Endothelial cell of umbilical vein (primary cell): ENCODE measurements at regions not wholly inside any gene's neighbourhood (a gene's known extent, or its start where the extent isn't known, plus 50 kb on each side); places are given as distances from the start of the nearest gene placed in this dataset.
A peak's percentile ranks its signal among the peaks of the same experiment; 100 is the strongest.

ENCODE experiments used
- BruUV-seq: library from RNA; stranded (reverse); fragments of 400-500 nt; replicated peaks from 2 replicates; lab custom pipeline; 2021; lab: Mats Ljungman, UMichigan
- CTCF ChIA-PET: fragments of 300-600, 350-600 bp; sonication (Branson Sonifier 250); formaldehyde crosslinking; loops from one replicate; lab custom pipeline; 2021; ENCODE audit warnings: antibody characterized with exemption, inconsistent platforms; lab: Charles Lee
- POLR2A ChIA-PET: fragments of 300-600, 350-600 bp; sonication (Branson Sonifier 250); formaldehyde crosslinking; loops from one replicate; lab custom pipeline; 2021; ENCODE audit warnings: antibody characterized with exemption, inconsistent platforms; lab: Charles Lee
- DNase-seq: peaks from one replicate; pipeline ENCODE4 v3.0.0-alpha.2; 2011; ENCODE audit warnings: low read depth, low spot score
- FAIRE-seq: peaks from 2 replicates; lab custom pipeline; 2011; peaks lifted over from hg19 to GRCh38; lab: Jason Lieb, UNC
- H2AFZ ChIP-seq: 2 replicates; pipeline ENCODE4 v1.6.0; 2012; ENCODE audit warnings: low read depth, low read length, control low read depth, inconsistent platforms
- H3K27ac ChIP-seq: 2 replicates; pipeline ENCODE4 v1.5.1; 2011; ENCODE audit warnings: low read depth, mild to moderate bottlenecking, control low read depth, low read length, moderate library complexity; ENCODE audit not compliant: insufficient read depth
- H3K27me3 ChIP-seq, 2 experiments: 2 replicates each; pipeline versions ENCODE4 v1.6.0 to v1.6.1; 2011; ENCODE audit warnings: low read length in 2 of 2, mixed read lengths in 1 of 2; ENCODE audit not compliant: control insufficient read depth in 2 of 2, insufficient read depth in 2 of 2
- H3K36me3 ChIP-seq, 2 experiments: 2 replicates in 1 of 2; 3 replicates in 1 of 2; pipeline ENCODE4 v1.5.1; 2011; ENCODE audit warnings: low read length in 2 of 2, mild to moderate bottlenecking in 1 of 2, moderate library complexity in 1 of 2; ENCODE audit not compliant: control insufficient read depth in 2 of 2, insufficient read depth in 2 of 2; ENCODE audit errors: extremely low read depth in 1 of 2
- H3K4me1 ChIP-seq: 3 replicates; pipeline ENCODE4 v1.5.1; 2011; ENCODE audit warnings: mild to moderate bottlenecking, low read length; ENCODE audit not compliant: control insufficient read depth, insufficient read depth; ENCODE audit errors: extremely low read depth
- H3K4me2 ChIP-seq: 2 replicates; pipeline ENCODE4 v1.6.1; 2011; ENCODE audit warnings: low read length, control low read depth, mixed read lengths; ENCODE audit not compliant: insufficient read depth
- H3K4me3 ChIP-seq, 3 experiments: fragments of 200-600 bp in 1 of 3; sonication (generic), shearing (Covaris generic) in 1 of 3; replicated peaks in 1 of 3; 2 replicates each; pipeline ENCODE4 v1.5.1; 2011 to 2016; ENCODE audit warnings: control low read depth in 3 of 3, low read length in 3 of 3, mild to moderate bottlenecking in 2 of 3, inconsistent platforms in 1 of 3, low read depth in 1 of 3, moderate library complexity in 1 of 3; ENCODE audit not compliant: insufficient read depth in 1 of 3
- H3K79me2 ChIP-seq: 2 replicates; pipeline ENCODE4 v1.6.0; 2012; ENCODE audit warnings: low read length, inconsistent platforms; ENCODE audit not compliant: control insufficient read depth, insufficient read depth
- H3K9ac ChIP-seq: replicated peaks from 2 replicates; pipeline ENCODE3; 2011; ENCODE audit warnings: low read length, control low read depth; ENCODE audit not compliant: insufficient read depth; ENCODE audit errors: extremely low read depth
- H3K9me1 ChIP-seq: replicated peaks from 3 replicates; pipeline ENCODE4 v1.6.0; 2011; ENCODE audit warnings: mild to moderate bottlenecking, low read length; ENCODE audit not compliant: control insufficient read depth, insufficient read depth; ENCODE audit errors: extremely low read depth
- H3K9me3 ChIP-seq: replicated peaks from 2 replicates; pipeline ENCODE4 v1.5.1; 2012; ENCODE audit warnings: low read length, inconsistent platforms; ENCODE audit not compliant: control insufficient read depth, insufficient read depth
- H4K20me1 ChIP-seq: replicated peaks from 2 replicates; pipeline ENCODE3; 2011; ENCODE audit warnings: mild to moderate bottlenecking, low read length; ENCODE audit not compliant: control insufficient read depth, insufficient read depth; ENCODE audit errors: extremely low read depth
- CTCF ChIP-seq, 2 donors: IDR thresholded peaks; 1 replicate in 1 of 2; 2 replicates in 1 of 2; pipeline ENCODE4 v1.5.1; 2011; ENCODE audit warnings: low read length in 2 of 2, mild to moderate bottlenecking in 2 of 2, moderate library complexity in 2 of 2, control low read depth in 1 of 2, inconsistent platforms in 1 of 2, low read depth in 1 of 2; ENCODE audit not compliant: insufficient read depth in 1 of 2; ENCODE audit errors: extremely low read depth in 1 of 2
- EZH2 ChIP-seq: IDR thresholded peaks from 2 replicates; pipeline ENCODE4 v1.6.1; 2012; ENCODE audit warnings: borderline replicate concordance, low read depth, mild to moderate bottlenecking, moderate library complexity, low read length, inconsistent platforms; ENCODE audit not compliant: severe bottlenecking
- FOS ChIP-seq: IDR thresholded peaks from 2 replicates; pipeline ENCODE4 v1.6.1; 2011; ENCODE audit warnings: mild to moderate bottlenecking, low read length, moderate library complexity, borderline replicate concordance; ENCODE audit not compliant: insufficient read depth
- GATA2 ChIP-seq: IDR thresholded peaks from 2 replicates; pipeline ENCODE4 v1.7.0; 2011; ENCODE audit warnings: low read depth, mild to moderate bottlenecking, moderate library complexity, mixed read lengths, low read length; ENCODE audit not compliant: insufficient read length, insufficient read depth
- JUN ChIP-seq: IDR thresholded peaks from 2 replicates; pipeline ENCODE4 v1.6.1; 2011; ENCODE audit warnings: borderline replicate concordance, low read depth; ENCODE audit not compliant: insufficient read length, insufficient read depth
- MAX ChIP-seq: IDR thresholded peaks from 2 replicates; pipeline ENCODE4 v1.6.1; 2011; ENCODE audit not compliant: insufficient read depth, insufficient read length
- MYC ChIP-seq: IDR thresholded peaks from one replicate; pipeline ENCODE4 v1.6.1; 2011; ENCODE audit warnings: mild to moderate bottlenecking, low read depth, low read length
- POLR2A ChIP-seq: IDR thresholded peaks from 2 replicates; pipeline ENCODE4 v1.6.1; 2012; ENCODE audit warnings: low read depth, mild to moderate bottlenecking, control low read depth, low read length
- POLR2AphosphoS5 ChIP-seq: IDR thresholded peaks from 2 replicates; pipeline ENCODE4 v1.6.1; 2012; ENCODE audit warnings: low read depth, mild to moderate bottlenecking, control low read depth, low read length, moderate library complexity; ENCODE audit not compliant: insufficient read depth
- dilution Hi-C: fragments of 300-500 bp; cut with MboI; formaldehyde crosslinking; loops from one replicate; pipeline ENCODE4 v1.15.0; 2019; ENCODE audit warnings: low sequenced_read_pairs; ENCODE audit not compliant: extremely low pct_ligation_motif_present
- intact Hi-C: fragments of 100-400 bp; cut with micrococcal nuclease; formaldehyde crosslinking; loops from one replicate; pipeline ENCODE4 v1.10.0; 2022

- Histone ChIP-seq H3K9ac (peak overlapping the region; percentile 3), H3K27ac (peak overlapping the region; percentile 42), H3K4me1 (peaks cover 17% of the 10 kb centered on the region), H4K20me1 (no peaks in the 10 kb centered on the region), H3K4me3 (no peak overlapping the region), H3K79me2 (no peaks in the 10 kb centered on the region), H3K9me3 (no peaks in the 10 kb centered on the region), H3K36me3 (no peaks in the 10 kb centered on the region), H3K4me2 (peak overlapping the region; percentile 72), H2AFZ (peak overlapping the region; percentile 41), H3K27me3 (no peaks in the 10 kb centered on the region), H3K9me1 (no peaks in the 10 kb centered on the region)
- dilution Hi-C loops = no loop called here
- peak; percentile 86 for DNase-seq
- FAIRE-seq = peak; percentile 99
- BruUV-seq = no TSS peak
- intact Hi-C loops = no loop called here
- peak; percentile 63 for TF ChIP-seq GATA2
- peak; percentile 38 for TF ChIP-seq POLR2A
- peak; percentile 78 for TF ChIP-seq POLR2AphosphoS5
- no peak for TF ChIP-seq CTCF (IDR thresholded peaks at IDR 0.05; ENCODE audit: extremely low read depth in 1 of 2, insufficient read depth in 1 of 2, low read depth in 1 of 2, low read length in 2 of 2)
- TF ChIP-seq JUN = peak; percentile 60
- peak; percentile 90 for TF ChIP-seq FOS
- TF ChIP-seq EZH2 = no peak
- TF ChIP-seq MYC = no peak
- no peak for TF ChIP-seq MAX
- ChIA-PET POLR2A (interaction anchor here (1.5 kb wide), 1 partner anchor 68 kb away, joined by 3 read pairs; no protein-coding TSS in a partner anchor), CTCF (interaction anchor here (0.8 to 1.3 kb wide), 6 partner anchors 13 to 212 kb away, joined by 3 to 8 read pairs (median 4); no protein-coding TSS in a partner anchor)
These were observed 67.6 kb upstream of the ARHGAP42 start for GRCh38 chr11:100619484-100619883.
